Body of pancreas (tissue), 4 donors: ENCODE measurements at regions not wholly inside any gene's neighbourhood (a gene's known extent, or its start where the extent isn't known, plus 50 kb on each side); places are given as distances from the start of the nearest gene placed in this dataset.

Experiments used
- POLR2A ChIP-seq, 3 donors: fragments of 450-650 bp; IDR thresholded peaks; one replicate each; pipeline ENCODE4 v1.6.1; 2016; ENCODE audit warnings: antibody characterized with exemption in 3 of 3, mild to moderate bottlenecking in 2 of 3
- TF ChIP-seq, protein P1 (sequence below), 7 experiments: fragments of 450-650 bp in 4 of 7; fragments of 200-600 bp in 3 of 7; sonication (generic) in 3 of 7; IDR thresholded peaks; one replicate each; pipeline ENCODE4 v1.5.1; 2016 to 2019; ENCODE audit warnings: antibody characterized with exemption in 7 of 7

DNA sequence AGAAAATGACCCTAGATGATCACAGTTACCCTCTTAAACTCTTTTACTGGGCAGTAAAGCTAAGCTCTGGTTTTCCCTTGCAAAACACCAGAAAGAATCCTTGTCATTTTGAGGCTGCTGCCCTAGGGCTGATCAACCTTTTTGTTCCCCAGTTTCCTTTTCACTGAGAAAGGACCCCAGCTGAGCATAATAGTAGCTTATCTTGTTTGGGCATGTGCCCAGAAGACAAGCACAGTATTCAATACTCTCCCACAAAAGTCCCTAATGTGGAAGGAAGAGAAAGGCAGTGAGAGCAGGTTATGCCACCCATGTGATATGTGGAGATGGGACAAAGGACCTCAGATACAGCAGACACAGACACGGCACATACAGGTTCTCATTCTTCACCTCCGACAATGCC lies 332.6 kb upstream of the TMPO start:
- TF ChIP-seq, protein P1, sequence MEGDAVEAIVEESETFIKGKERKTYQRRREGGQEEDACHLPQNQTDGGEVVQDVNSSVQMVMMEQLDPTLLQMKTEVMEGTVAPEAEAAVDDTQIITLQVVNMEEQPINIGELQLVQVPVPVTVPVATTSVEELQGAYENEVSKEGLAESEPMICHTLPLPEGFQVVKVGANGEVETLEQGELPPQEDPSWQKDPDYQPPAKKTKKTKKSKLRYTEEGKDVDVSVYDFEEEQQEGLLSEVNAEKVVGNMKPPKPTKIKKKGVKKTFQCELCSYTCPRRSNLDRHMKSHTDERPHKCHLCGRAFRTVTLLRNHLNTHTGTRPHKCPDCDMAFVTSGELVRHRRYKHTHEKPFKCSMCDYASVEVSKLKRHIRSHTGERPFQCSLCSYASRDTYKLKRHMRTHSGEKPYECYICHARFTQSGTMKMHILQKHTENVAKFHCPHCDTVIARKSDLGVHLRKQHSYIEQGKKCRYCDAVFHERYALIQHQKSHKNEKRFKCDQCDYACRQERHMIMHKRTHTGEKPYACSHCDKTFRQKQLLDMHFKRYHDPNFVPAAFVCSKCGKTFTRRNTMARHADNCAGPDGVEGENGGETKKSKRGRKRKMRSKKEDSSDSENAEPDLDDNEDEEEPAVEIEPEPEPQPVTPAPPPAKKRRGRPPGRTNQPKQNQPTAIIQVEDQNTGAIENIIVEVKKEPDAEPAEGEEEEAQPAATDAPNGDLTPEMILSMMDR (IDR thresholded peaks at IDR 0.05), result no peak
- no peak for TF ChIP-seq POLR2A (IDR thresholded peaks at IDR 0.05)
